NCI-H2227 (cell line): ENCODE measurements at regions not wholly inside any gene's neighbourhood (a gene's known extent, or its start where the extent isn't known, plus 50 kb on each side); places are given as distances from the start of the nearest gene placed in this dataset.

Experiments used
- DNase-seq: peaks from one replicate; lab custom pipeline; 2025; ENCODE audit not compliant: unreplicated experiment; lab: John Stamatoyannopoulos, UW

DNA sequence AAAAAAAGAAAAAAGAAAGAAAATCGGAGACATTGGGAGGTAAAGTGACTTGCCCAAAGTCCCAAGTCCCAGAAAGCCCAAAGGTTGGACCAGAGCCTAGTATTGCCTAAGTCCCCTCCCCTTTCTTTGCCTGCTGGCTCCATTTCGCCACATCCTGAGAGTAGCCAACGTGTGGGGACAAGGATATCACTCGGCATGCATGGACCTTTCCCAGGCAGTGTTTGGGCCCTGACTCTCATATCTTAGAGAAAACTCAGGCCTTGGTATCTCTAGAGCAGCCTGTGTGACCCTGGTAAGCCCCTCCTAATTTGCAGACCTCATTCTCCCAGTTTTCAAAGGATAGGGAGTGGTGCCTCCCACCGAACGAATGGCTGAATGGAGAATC is 294.2 kb upstream of the ZMIZ1 start:
- no peak for DNase-seq

DNA sequence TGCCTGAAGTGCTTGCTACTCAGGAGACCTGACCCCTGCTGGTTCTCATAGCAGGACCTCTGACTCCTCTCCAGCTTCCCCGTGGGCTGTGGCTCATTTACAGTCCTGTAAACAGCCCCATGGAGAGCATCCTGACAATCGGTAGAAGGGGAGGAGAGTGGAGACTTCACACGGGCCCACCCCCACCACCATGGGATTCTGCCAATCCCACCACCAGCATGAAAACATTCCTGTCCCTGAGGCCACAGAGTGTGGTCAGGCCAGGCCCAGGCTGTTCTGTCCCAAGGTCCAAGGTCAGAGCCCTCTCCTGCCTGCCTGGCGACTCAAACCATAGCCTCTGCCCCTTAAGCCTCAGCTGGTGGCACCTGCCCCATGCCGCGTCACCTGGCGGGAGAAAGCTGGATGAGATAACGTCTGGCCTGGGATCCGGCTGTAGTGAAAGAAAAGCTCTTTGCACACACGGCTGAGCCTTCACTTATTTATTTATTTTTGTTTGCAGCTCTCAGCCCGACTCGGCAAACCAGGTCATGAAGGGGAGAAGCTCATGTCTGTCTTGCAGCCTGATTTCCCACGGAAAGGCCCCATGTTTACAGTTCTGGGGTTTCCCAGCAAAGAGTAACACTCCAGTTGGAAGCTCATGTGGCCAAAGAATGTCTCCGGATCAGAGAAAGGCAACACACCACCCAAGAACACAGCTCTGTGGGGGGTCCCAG is 293.6 kb upstream of the ZMIZ1 start:
- no peak for DNase-seq

GRCh38 chr10:78775891-78776290 is 292.9 kb upstream of the ZMIZ1 start:
- no peak for DNase-seq

GRCh38 chr10:78776756-78777155 is 292.0 kb upstream of the ZMIZ1 start:
- DNase-seq, result no peak

DNA sequence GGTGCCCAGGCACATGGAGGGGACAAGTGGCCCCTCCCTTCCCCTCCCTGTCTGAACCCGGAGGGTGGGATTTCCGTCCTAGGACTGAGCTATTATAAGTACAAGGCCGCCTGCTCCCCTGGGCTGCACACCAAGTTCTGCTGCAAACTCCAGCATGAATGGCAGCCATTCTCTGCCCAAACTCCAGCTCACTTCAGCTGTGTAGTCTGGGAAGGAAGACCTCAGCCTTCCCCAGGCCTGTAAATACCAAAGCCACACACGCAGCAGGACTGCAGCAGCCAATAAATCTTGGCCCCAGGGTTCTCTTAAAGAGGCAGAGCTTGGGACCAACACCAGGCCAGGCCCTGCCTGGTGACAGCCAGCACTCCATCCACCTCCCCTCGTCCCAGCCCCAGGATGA is 291.3 kb upstream of the ZMIZ1 start:
- DNase-seq, result no peak

DNA sequence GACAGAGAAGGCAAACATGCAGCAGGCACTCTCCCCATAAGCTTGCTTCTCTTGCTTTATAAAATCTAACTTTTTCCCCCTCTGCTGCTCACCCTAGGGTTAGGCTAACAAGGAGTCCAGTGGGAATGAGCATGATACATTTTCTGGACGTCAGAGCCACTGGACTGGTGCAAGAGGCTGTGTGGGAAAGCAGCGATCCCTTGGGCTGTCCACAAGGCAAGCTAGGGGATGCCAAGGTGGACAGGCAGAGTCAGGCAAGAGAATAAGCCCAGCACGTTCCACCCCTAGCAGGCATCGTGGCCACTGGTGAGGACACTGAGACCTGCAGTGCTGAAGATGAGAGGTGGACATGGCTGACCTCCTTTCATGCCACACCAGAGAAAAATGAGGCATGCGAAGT is 290.9 kb upstream of the ZMIZ1 start:
- no peak for DNase-seq

DNA sequence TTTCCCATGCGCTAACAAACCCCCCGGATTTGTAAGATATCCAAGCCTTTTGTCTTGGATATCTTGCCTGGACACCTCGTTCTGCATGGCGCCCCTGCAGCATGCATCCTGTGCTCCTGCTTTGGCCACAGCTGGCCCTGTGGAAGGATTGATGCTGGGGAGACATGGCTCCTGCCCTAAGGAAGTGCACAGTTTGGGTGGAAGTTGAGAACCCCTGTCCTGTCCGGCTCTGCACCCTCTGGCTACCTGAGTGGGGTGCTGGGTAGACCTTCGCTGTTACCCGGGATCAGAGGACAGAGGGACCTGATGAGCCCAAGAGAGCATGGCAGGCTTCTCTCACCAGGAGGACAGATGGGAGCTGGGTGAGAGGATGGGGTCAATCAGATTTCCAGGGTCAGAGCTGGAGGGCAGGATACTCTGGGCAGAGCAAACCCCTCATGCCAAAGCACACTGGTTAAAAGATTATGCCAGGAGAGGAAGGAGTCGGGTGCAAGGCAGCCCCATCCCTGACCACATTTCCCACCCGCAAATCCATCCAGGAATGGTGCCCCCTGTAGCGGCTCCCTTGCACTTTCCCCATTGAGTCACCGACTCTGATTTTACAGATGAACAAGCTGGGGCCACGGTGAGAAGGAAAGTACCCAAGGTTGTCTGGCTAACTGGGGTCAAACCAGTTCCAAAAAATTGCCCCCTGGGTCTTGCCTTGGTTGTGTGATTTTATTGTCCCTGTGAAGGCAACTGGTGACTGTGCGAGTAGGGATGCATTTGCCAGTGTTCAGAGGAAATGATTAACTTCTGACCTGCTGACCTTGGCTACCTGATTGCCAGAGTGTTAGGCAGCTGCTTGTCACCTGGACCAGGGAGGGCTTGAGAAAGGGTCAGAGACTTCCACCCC is 290.1 kb upstream of the ZMIZ1 start:
- no peak for DNase-seq

DNA sequence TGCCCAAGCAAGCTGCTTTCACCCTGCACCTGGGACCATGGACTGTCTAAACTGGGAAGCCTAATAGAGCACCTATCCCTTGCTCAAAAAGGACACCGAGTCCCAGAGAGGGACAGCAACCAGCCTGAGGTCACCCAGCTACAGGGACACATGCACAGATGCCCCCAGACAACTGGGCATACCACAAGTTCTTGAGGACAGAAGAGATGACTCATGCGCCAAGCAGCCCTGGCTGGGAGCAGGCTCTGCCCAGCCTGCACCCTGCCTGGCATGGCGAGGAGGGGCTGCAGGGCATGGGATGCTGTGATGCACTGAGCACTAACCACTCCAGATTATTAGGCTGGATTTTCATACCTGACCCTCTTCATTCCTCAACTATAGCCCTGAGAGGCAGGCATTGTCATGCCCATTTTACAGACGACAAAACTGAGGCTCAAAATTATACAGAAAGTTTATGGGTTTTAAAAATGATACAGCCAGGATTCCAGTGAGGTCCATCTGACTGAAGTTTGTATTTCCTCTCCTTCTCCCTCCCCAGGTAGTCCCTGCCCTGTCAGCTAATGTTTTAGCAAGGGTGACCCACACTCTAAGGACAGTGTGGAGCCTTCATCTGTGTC is 289.3 kb upstream of the ZMIZ1 start:
- no peak for DNase-seq

- no peak for DNase-seq
Observed at GRCh38 chr10:78780551-78780961, 288.2 kb upstream of the ZMIZ1 start.

- no peak for DNase-seq
Observed at GRCh38 chr10:78781251-78781913, 287.4 kb upstream of the ZMIZ1 start.

DNA sequence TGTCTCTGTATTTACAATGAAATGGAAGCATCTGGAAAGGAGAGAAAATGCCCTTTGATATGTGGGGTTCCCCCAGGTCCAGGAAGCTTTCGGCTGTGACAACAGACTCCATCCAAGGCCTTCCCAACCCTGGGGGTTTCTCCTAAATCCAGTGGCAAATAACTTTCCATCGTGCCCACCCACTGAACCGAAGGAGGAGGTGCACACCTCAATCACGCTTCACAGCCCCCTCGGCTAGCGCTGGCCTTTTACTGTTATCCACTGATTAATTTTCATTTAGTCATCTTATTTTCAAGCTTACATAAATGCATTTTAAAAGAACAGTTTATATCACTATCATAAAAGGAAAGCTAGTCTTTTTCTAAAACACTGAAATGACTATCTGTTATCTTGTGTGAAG is 286.8 kb upstream of the ZMIZ1 start:
- DNase-seq, result no peak

DNA sequence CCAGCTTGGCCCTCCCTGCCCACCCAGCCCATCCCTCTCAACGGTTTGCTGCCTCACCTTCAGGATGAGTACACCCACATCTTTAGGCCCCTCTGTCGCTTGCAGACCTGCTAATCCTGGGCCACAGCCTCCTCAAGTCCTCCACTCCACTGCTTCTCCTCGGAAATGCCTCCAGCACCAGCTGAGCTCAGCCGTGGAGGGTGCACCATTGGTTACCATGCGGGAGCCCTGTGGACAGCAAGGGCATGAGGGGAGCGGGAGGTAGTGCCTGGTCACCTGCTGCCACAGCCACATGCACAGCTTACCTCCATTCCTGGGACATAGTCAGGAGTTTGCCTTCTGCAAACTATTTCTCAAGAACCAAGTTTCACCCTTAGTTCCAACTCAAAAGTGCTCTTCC is 286.3 kb upstream of the ZMIZ1 start:
- DNase-seq, result no peak

- DNase-seq, result no peak
Observed at GRCh38 chr10:78783753-78784152, 285.0 kb upstream of the ZMIZ1 start.

DNA sequence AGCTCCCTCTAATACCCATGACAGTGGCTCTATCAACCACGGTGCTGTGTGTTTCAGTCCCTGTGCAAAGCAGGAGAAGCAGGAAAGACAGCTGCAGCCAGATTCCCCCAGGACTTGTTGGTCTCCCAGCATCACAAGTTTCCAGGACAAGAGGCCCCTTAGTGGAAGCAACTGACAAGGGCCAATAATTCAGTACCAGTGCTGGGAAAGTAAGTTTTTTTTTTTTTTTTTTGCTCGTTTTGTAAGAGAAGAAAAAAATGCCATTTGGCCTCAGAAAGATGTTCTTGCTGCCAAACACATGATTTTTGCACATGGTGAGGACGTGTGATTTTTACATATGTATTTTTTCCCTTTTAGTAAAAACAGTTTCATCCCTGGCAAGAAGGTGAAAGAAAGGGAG is 284.2 kb upstream of the ZMIZ1 start:
- no peak for DNase-seq

GRCh38 chr10:78785066-78785465 is 283.7 kb upstream of the ZMIZ1 start:
- DNase-seq, result no peak

GRCh38 chr10:78785991-78786390 is 282.8 kb upstream of the ZMIZ1 start:
- no peak for DNase-seq

- DNase-seq, result no peak
Observed at GRCh38 chr10:78787125-78787524, 281.6 kb upstream of the ZMIZ1 start.

- no peak for DNase-seq
Observed at GRCh38 chr10:78794736-78795455, 273.9 kb upstream of the ZMIZ1 start.

- DNase-seq, result no peak
Observed at GRCh38 chr10:78798976-78799730, 269.6 kb upstream of the ZMIZ1 start.

GRCh38 chr10:78800006-78800405 is 268.8 kb upstream of the ZMIZ1 start:
- no peak for DNase-seq
